HG03097 (cell line): ENCODE measurements at regions not wholly inside any gene's neighbourhood (a gene's known extent, or its start where the extent isn't known, plus 50 kb on each side); places are given as distances from the start of the nearest gene placed in this dataset.

Source experiments
- ATAC-seq: cut with Tn5 transposase; IDR thresholded peaks from one replicate; pipeline ENCODE4 v1.9.1; 2021; ENCODE audit not compliant: unreplicated experiment, low FRiP score

- no peak for ATAC-seq
These were observed 62.7 kb upstream of the FTH1 start for GRCh38 chr11:62030071-62030684.

- no peak for ATAC-seq
These were observed 59.4 kb upstream of the FTH1 start for GRCh38 chr11:62026739-62027370.

- peak; percentile 79 for ATAC-seq
These were observed 58.2 kb upstream of the FTH1 start for GRCh38 chr11:62025487-62026105.

GRCh38 chr11:62024936-62025486 lies 57.6 kb upstream of the FTH1 start:
- ATAC-seq, result peak; percentile 12

GRCh38 chr11:62022211-62022610 lies 54.8 kb upstream of the FTH1 start:
- ATAC-seq, result no peak

- no peak for ATAC-seq
These were observed 53.2 kb upstream of the FTH1 start for GRCh38 chr11:62020661-62021060.

GRCh38 chr11:62018981-62019664 lies 51.7 kb upstream of the FTH1 start:
- no peak for ATAC-seq

GRCh38 chr11:62017878-62018655 lies 50.6 kb upstream of the FTH1 start:
- no peak for ATAC-seq
